NOMO-1 treated with dmso at 0.1 percent for 144 hours (cell line): ENCODE measurements at regions not wholly inside any gene's neighbourhood (a gene's known extent, or its start where the extent isn't known, plus 50 kb on each side); places are given as distances from the start of the nearest gene placed in this dataset.
"Not testable (repeated sequence)": the region's sequence is repeated elsewhere in the genome, so short reads cannot be mapped to it uniquely, and the experiment has no call there.

Source experiments
- DNase-seq: peaks from one replicate; lab custom pipeline; 2025; ENCODE audit not compliant: unreplicated experiment; lab: John Stamatoyannopoulos, UW

DNA sequence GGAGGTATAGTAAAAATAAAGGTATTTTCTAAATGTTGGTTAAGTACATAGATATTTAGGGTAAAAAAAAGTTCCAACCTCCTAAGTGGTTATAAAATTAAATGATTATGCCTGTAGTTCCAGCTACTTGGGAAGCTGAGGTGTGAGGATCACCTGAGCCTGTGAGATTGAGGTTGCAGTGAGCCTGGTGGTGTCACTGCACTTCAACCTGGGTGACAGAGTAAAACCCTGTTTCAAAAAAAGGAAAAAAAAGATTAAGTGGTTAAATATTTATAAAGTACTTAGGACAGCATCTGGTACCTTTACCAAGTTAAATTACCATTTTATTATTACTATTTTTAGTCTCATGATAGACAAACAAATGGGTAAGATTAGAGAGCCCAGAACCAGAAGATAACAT lies 1801.0 kb downstream of the C4orf33 start:
- DNase-seq: no peak

DNA sequence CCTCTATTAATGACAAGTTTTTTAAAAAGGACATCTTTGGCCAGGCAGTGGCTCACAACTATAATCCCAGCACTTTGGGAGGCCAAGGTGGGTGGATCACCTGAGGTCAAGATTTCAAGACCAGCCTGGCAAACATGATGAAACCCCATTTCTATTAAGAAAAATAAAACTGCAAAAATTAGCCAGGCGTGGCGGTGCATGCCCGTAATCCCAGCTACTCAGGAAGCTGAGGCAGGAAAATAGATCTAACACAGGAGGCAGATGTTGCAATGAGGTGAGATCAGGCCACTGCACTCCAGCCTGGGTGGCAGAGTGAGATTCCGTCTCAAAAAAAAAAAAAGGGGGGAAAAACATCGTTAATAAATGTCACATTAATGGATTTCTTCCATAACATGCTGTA lies 1805.4 kb downstream of the C4orf33 start:
- DNase-seq: no peak

DNA sequence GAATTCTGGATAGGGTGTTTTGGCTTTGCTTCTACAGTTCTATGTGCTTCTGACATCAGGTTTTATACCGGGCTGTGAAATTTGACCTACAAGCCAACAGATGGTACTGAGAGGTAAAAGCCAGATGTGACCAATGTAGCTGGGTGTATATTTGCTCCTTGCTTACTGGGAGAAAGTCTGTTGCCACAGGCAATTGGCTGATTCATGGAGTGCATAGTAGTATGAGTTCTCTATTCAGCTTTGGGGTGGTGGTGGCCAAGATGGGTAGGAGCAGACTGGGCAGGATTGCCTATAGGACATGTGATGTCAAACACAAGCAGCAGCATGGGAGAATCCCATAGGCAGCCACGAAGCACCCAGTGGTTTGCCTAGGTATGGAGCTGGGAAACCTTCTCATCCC lies 1827.0 kb downstream of the C4orf33 start:
- no peak for DNase-seq

DNA sequence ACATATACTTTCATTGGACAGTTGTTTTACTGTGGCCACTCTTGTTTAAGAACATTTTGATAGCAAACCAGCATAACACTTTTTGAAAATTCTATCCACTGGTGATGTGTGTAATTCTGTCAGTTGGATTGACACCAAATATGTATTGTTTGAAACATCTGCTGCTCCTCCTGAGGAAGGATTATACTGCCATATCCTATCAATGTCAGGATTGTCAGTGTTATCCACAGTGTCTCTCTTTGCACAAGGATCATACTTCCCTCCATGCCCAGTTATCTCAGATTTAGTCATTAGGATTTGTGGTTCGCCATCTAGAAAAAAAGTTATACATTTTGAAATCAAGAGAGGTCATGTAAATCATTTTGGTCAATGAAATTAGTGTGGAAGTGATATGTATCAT lies 1859.6 kb downstream of the C4orf33 start:
- no peak for DNase-seq

DNA sequence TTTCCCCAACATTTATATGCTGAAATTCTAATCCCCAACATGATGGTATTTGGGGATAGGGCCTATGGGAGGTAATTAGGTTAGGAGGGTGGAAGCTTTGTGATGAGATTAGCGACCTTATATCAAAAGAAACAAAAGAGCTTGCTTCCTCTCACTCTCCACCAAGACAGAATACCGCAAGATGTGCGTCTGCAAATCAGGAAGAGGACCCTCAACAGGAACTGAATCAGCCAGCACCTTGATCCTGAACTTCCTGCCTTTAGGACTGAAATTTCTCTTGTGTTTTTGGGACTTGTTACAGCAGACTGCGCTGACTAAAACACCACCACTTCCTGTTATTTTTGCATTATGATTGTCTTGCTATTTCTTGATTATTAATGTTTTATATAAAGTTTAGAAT lies 1889.4 kb downstream of the C4orf33 start:
- no peak for DNase-seq

DNA sequence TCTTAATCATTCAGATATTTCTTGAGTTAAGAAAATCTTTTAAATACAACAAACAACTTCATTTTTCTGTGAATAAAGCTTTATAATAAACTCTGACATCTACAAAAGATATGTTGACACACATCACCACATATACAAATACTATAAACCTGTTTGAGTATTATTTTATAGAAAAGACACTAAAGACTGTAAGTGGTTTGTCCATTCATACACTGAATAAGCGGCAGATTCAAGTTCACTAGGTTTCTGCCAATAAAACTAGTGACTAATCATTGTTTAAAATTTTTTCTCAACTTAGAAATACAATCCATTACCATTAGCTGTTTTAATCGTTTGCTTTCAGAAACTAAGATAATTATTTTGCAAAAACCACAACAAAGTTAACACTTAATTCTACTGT lies 1900.0 kb downstream of the C4orf33 start:
- DNase-seq: no peak

DNA sequence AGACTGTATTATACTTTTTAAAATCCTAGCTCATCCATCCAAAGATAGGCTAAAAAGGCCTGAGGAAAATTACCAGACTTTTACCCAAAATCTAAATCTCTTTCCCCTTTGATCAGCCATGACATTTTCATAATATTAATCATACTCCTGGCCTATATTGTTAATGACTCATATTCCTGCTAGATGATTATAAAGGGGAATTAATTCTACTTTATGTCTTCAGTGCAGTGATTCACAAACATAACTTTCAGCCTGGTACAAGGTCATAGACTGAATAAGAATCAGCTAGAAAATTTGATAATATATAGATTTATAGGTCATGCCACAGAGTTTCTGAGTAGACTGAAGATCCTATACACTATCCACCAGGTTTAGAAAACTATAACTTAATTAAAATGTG lies 1905.4 kb downstream of the C4orf33 start:
- no peak for DNase-seq

DNA sequence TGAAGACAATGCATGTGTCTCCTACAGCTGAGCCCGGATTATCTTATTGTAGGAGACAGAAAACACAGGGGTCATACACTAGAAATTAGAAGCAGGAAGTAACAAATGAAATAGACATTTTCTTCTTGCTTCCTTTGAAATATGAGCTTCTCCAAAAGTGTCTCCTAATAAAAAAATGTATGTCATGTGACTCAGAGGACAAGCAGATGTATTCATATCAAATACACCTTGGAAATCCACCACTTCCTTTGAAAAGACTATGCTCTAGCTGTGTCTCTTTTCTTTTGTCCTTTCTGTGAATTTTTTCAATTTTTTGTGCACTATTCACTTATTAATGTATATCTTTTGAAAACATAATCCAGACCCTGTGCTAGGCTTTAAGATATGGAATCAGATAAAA lies 1906.2 kb downstream of the C4orf33 start:
- no peak for DNase-seq

DNA sequence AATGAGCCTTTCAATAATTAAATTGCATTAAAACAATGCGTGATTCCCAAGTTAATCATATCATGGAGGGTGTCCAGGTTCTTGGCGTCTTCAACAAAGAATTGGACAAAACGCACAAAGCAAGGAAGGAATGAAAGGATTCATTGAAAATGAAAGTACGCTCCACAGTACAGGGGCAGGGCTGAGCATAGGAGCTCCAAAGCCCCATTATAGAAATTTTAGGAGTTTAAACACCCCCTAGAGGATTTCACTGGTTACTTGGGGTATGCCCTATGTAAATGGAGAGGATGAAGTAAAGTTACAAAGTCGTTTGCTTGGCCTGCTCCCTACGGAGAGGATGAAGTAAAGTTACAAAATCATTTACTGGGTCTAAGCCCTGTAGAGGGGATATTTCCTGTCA lies 1910.4 kb downstream of the C4orf33 start:
- DNase-seq: no peak

DNA sequence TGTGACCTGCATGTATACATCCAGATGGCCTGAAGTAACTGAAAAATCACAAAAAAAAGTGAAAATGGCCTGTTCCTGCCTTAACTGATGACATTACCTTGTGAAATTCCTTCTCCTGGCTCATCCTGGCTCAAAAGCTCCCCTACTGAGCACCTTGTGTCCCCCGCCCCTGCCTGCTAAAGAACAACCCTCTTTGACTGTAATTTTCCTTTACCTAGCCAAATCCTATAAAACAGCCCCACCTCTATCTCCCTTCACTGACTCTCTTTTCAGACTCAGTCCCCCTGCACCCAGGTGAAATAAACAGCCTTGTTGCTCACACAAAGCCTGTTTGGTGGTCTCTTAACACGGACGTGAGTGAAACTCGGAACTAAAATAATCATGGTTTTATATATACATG lies 1916.0 kb downstream of the C4orf33 start:
- not testable (repeated sequence) for DNase-seq

DNA sequence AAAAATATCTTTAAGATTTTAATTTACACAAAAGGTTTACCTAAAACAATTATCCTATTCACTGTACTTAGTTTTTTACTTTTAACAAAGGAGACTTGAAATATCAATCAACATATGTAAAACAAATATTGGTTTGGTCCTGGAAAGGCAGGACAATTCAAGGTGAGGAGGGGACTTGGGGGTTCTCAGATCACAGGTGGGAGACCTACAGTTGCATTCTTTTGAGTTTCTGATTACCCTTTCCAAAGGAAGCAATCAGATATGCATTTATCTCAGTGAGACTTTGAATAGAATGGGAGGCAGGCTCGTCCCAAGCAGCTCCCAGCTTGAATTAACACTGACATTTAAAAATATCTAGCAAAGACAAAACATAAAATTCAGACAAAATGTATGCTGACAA lies 1917.3 kb downstream of the C4orf33 start:
- DNase-seq: no peak

DNA sequence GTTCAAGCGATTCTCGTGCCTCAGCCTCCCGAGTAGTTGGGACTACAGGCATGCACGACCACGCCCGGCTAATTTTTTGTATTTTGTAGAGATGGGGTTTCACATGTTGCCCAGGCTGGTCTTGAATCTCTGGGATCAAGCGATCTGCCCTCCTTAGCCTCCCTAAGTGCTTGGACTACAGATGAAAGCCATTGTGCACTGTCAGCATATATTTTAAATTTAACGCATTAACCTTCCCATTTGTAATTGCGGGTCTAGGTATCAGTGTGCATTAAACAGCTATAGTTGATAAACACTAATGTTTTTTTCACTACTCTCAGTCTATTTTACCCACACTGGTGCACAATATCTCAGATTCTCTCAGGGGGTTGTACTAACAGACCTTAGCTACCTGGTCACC lies 1930.8 kb downstream of the C4orf33 start:
- no peak for DNase-seq

DNA sequence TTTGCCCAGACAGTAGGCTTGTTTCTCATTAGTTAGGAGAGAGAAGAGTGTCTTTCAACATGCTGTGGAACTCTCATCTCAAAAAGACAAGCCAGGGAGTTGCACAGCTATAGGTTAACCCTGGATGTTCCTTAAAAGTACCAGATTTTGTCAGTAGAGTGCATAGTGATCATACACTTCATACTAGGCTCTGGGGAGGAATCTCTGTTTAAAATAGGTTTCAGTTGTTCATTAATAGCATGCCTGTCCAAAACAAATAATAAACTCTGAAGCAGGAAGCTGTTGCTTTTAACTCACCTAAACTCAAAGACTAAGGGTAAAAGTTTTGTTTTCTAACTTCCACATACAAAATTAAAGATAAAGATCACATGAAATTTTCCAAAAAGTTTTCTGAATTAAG lies 1948.4 kb downstream of the C4orf33 start:
- DNase-seq: no peak

DNA sequence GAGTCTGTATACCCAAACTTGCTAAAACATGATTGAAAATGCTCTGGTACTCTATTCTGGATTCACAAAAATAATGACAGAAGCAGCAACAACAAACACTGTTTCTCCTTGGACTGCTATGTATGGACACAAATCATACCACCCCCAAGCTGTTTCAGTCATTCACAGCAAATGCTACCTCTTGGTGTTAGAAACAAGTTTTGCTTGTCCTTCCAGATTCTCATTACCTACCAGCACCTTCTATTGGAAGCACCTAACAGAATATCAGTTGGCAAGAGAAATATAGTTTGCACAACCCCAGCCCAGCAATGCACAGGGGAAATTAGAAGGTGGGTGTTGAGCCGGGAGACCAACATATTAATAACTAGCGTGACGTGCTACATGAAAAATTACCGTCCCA lies 1950.9 kb downstream of the C4orf33 start:
- no peak for DNase-seq

DNA sequence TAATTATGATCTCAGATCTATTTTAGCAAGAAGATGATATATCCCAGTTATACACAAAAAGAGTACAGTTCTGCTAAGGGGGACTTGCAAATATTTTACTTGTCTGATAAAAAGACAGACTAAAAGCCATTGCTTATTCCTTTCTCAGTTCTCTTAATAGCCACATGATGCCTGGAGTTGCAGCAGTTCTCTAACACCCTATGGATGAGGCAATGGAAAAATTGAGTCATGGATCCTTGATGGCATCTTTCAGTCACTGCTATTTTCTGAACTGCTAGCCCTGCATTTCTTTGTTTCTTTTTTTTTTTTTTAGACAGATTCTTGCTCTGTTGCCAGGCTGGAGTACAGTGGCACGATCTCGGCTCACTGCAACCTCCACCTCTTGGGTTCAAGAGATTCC lies 1956.7 kb downstream of the C4orf33 start:
- no peak for DNase-seq

DNA sequence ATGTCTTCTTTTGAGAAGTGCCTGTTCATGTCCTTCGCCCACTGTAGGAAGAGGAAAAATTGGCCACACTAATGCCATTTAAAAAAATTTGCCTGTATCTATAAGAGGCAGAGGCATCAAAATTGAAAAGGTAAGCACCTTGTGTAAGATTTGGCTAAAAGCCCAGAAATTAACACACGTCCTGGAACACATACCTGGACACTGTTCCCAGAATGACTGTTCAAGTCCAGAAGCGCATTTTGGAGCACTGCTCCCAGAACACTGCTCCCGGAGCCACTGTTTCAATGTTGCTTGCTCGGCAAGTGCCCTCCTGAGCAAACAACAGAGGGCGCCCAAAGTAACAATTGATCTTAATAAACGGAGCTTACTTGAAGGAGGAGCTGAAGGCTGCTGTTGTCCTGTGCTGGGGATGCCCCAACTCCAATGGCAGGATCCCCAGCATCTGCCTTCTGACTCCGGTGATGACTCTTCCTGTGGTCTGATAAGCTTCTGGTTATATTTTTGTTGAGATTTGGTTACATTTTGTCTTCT lies 1958.6 kb downstream of the C4orf33 start:
- no peak for DNase-seq

DNA sequence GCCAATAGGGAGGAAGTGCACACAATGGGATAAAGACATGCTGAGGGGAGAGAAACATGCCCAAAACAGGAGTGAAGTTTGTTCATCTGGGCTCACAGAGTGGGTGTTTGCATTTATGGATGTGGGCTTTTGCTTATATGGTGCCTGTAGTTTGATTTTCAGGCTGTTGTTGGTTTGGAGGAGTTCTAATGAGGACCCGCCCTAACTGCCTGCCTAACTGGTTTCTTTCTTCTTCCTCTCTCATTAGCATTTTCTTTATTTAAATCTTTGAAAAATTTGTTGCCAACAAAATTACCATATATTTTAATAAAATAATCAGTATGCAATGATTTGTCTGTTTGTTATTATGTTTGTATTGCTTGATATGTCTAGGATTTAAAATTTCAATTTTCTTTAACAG lies 1965.8 kb downstream of the C4orf33 start:
- DNase-seq: no peak

DNA sequence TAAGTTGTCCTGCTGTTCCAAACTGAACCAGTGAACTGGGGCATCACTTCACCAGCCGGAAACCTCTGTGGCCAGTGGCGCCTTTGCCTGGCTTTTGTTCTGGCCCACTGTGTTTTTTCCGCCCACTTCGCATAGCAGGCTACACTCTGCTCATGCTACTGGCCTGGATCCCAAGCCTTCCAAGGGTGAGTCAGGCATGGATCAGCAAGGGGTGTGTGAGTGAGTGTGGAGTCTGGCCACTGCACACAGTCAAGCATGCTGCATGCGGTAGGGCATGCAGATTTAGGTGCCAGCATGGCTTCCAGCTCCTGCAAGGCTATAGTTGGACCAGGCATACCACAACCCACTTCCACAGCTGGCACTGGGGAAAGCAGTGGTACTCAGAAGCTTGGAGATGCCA lies 1967.9 kb downstream of the C4orf33 start:
- no peak for DNase-seq

DNA sequence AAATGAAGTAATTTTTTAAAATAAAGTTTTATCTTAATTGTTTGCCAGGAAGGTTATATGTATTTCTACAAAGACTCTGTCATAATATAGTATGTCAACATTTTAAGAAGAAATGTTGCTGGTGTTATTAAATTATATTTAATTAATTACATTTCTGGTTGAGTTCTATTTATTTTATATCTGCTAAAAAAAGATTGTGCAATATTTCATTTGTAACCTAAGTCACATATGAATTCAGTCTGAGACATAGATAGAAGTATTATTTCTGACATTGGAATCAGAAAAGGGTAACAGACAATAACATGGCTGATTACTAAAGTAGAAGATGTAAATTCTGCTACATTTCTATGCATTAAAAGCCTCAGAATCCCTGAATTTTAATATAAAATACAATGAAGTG lies 1985.1 kb downstream of the C4orf33 start:
- DNase-seq: no peak

DNA sequence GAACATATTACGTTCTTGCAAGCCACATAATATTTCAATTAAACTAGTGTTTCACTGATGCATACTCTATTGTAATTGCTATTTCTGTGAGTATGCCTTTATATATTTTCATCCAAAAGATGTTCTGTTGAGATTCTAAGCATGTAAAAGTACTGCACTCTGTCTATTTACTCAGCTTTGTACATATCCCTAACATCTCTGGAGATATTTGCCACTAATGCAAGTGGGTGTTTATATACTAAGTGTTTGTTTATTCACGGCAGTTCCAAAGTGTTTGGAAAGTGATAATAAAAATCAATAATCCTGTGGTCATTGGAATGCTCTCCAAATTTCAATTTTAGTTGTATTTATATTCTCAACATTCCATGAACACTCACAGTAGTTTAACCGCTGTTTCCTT lies 1989.0 kb downstream of the C4orf33 start:
- no peak for DNase-seq

DNA sequence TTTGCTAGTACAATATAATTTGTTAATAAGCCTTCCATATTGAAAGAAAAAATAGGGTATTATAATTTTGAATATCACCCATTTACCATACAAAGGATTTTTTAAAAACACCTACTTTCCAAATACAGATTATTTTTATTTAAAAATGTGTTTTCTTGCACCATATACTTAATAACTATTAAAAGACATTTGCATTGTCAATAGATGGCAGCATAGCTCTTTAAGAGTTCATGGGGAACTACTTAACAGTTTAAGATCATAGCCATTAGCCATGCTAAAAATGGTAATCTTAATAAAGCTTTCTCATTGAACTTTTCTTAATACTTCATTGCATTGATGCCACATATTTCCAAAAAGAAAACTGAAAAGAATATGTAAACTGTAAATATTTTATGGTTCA lies 1995.9 kb downstream of the C4orf33 start:
- DNase-seq: no peak

DNA sequence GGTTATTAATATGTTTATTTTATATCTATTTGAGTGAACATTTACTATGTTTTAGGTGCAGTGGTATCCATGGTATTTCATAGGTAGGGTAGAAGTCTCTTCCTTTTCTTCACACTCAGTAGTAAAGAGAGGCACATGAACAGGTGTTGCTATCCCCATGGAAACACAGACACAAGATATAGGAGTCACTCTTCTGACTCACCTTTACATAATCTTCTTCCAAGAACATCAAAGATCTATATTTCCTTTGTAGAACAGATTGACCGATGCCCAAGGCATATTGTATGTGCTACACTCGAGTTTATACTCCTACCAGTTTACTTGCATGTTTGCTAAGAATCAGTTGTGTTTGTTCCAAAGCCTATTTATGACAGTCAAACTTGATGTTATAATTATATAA lies 1997.4 kb downstream of the C4orf33 start:
- DNase-seq: no peak

DNA sequence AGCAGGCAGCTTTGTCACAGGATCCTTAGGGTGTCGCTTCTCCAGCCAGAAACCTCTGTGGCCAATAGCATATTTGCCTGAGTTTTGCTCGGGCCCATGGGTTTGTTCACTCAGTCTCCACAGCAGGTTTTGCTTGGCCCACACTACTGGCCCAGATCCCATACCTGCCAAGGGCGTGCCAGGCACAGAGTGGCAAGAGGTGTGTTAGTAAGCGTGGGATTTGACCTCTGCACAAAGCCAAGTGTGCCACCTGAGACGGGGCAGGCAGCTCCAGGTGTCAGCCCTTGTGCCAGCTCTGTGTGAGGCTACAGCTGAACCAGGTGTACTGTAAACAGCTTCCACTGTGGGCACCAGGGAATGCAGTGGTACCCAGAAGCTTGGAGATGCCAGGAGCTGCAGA lies 2003.0 kb downstream of the C4orf33 start:
- no peak for DNase-seq

DNA sequence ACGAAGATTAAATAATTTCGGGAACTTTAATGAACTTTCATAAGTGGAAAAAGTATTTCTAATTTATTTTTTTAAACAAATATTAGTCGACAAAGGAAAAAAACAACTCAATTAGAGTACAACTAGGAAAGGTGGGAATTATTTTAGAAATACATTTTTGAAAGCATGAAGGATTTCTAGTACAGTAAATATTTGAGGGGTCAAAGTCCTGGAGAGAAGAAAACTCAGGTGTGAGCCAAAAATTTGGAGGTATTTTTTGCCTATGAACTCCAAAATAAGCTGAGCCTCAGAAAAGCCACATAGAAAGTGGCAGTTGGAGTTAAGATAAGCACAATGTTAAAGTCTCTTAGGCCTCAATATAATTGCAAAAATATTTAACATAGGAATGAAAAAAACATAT lies 2017.3 kb downstream of the C4orf33 start:
- DNase-seq: no peak
